Stimulated activated naive CD8-positive, alpha-beta T cell treated with anti-CD3 and anti-CD28 coated beads, Interleukin-15, amount 100 ng/mL, for 72 hours (primary cell): ENCODE measurements at regions not wholly inside any gene's neighbourhood (a gene's known extent, or its start where the extent isn't known, plus 50 kb on each side); places are given as distances from the start of the nearest gene placed in this dataset.

ENCODE experiments used
- ATAC-seq: fragments of 150-1000 bp; cut with Tn5 transposase; 2 replicates; pipeline ENCODE4 v1.10.0; 2021; ENCODE audit warnings: mild to moderate bottlenecking, moderate library complexity
- DNase-seq, 2 donors: peaks; one replicate each; pipeline ENCODE4 v3.0.0; 2021 to 2022
- H3K27ac Mint-ChIP-seq, 2 donors: one replicate each; pipeline ENCODE4 v1.8.0; 2022; ENCODE audit warnings: mild to moderate bottlenecking in 2 of 2, mixed read lengths in 2 of 2, moderate library complexity in 2 of 2
- H3K27me3 Mint-ChIP-seq: one replicate; pipeline ENCODE4 v1.8.0; 2022; ENCODE audit warnings: mixed read lengths
- H3K4me1 Mint-ChIP-seq: one replicate; pipeline ENCODE4 v1.8.0; 2022; ENCODE audit warnings: mild to moderate bottlenecking, mixed read lengths
- H3K4me3 Mint-ChIP-seq, 2 donors: one replicate each; pipeline ENCODE4 v1.8.0; 2022; ENCODE audit warnings: mild to moderate bottlenecking in 2 of 2, mixed read lengths in 2 of 2, moderate library complexity in 1 of 2
- H3K9me3 Mint-ChIP-seq, 2 donors: one replicate each; pipeline ENCODE4 v1.8.0; 2022; ENCODE audit warnings: mixed read lengths in 2 of 2

DNA sequence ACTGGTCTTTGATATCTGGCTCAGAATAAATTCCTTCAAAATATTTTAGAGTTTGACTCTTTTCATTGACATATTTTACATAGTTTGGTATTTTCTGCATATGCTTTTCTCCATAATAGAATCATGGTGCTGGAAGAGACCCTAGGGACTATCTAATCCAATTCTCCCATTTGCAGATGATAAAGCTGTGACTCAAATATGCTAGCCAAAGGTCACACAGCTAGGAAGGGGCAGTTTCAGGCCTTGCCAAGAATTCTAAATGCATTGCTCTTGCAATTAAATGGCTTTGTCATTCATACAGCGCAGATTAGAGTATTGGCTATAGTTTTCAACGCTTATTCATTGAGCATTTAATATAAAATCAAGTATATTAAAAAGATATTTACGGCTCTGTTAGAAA lies 374.1 kb upstream of the RASGEF1B start:
- DNase-seq = no peak
- no peak for ATAC-seq
- Mint-ChIP-seq H3K9me3 (no peaks in the 10 kb centered on the region), H3K27ac (no peak overlapping the region), H3K27me3 (no peaks in the 10 kb centered on the region), H3K4me3 (no peak overlapping the region), H3K4me1 (no peaks in the 10 kb centered on the region)

GRCh38 chr4:81845273-81845672 lies 373.6 kb upstream of the RASGEF1B start:
- H3K27ac Mint-ChIP-seq = no peak overlapping the region
- no peaks in the 10 kb centered on the region for H3K4me1 Mint-ChIP-seq
- no peaks in the 10 kb centered on the region for H3K27me3 Mint-ChIP-seq
- ATAC-seq = no peak
- no peak overlapping the region for H3K4me3 Mint-ChIP-seq
- H3K9me3 Mint-ChIP-seq = no peaks in the 10 kb centered on the region
- DNase-seq = no peak

- H3K4me3 Mint-ChIP-seq = no peak overlapping the region
- DNase-seq (peak; percentile 62 to 76), ATAC-seq (peak; percentile 94)
- no peak overlapping the region for H3K27ac Mint-ChIP-seq
- H3K27me3 Mint-ChIP-seq = no peaks in the 10 kb centered on the region
- H3K4me1 Mint-ChIP-seq = peaks cover 5% of the 10 kb centered on the region
- H3K9me3 Mint-ChIP-seq = no peaks in the 10 kb centered on the region
Measured at GRCh38 chr4:81844717-81845116, 373.0 kb upstream of the RASGEF1B start.

GRCh38 chr4:81839347-81840042 lies 367.8 kb upstream of the RASGEF1B start:
- ATAC-seq (peak; percentile 75), DNase-seq (no peak)
- peak overlapping the region in 1 of 2 donors; percentile 35 for H3K4me3 Mint-ChIP-seq
- no peaks in the 10 kb centered on the region for H3K9me3 Mint-ChIP-seq
- no peaks in the 10 kb centered on the region for H3K27me3 Mint-ChIP-seq
- H3K4me1 Mint-ChIP-seq = peaks cover 18% of the 10 kb centered on the region
- no peak overlapping the region for H3K27ac Mint-ChIP-seq

DNA sequence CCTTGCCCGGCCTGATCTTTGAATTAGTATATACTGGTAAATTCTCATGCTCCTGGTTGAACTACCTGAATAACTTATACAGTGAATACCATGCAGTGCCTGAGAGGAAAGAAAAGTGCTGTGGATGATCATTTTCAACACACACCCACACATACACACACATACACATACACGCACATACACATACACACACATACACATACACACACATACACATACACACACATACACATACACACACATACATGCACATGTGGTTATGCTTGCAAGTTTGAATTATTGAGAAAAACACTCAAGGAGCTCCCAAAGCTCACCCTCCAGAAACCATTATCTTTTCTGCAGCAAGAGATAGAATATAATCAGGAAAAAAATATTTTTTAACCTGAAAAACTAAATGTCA lies 366.9 kb upstream of the RASGEF1B start:
- no peak for ATAC-seq
- H3K4me1 Mint-ChIP-seq = peaks cover 18% of the 10 kb centered on the region
- DNase-seq = no peak
- no peak overlapping the region for H3K27ac Mint-ChIP-seq
- H3K27me3 Mint-ChIP-seq = no peaks in the 10 kb centered on the region
- H3K4me3 Mint-ChIP-seq = no peak overlapping the region
- no peaks in the 10 kb centered on the region for H3K9me3 Mint-ChIP-seq

DNA sequence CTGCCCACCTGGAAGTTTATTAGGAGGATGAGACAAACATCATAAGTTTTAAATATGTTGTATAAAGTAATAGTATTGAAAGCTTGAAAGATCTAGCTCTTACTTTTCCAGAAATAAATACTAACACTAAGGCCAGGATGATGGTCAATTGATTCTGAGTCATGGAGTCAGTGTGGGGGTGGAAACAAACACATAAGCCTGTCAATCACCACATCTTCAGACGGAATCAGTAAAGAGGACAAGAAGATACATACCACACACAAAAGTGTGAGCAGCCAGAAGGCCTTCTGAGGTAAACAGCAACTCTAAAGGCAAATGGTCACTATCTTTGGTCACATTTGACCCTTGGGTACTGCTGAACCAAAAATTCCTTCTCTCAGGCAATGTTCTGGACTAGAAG lies 365.0 kb upstream of the RASGEF1B start:
- no peaks in the 10 kb centered on the region for H3K27me3 Mint-ChIP-seq
- peaks cover 18% of the 10 kb centered on the region for H3K4me1 Mint-ChIP-seq
- no peak overlapping the region for H3K4me3 Mint-ChIP-seq
- DNase-seq (no peak), ATAC-seq (no peak)
- no peak overlapping the region for H3K27ac Mint-ChIP-seq
- H3K9me3 Mint-ChIP-seq = no peaks in the 10 kb centered on the region

- DNase-seq (no peak), ATAC-seq (no peak)
- H3K4me3 Mint-ChIP-seq = no peak overlapping the region
- peaks cover 7% of the 10 kb centered on the region for H3K4me1 Mint-ChIP-seq
- no peak overlapping the region for H3K27ac Mint-ChIP-seq
- no peaks in the 10 kb centered on the region for H3K27me3 Mint-ChIP-seq
- peaks cover 0 to 3% of the 10 kb centered on the region in 2 donors for H3K9me3 Mint-ChIP-seq
Measured at GRCh38 chr4:81833576-81833975, 361.9 kb upstream of the RASGEF1B start.

DNA sequence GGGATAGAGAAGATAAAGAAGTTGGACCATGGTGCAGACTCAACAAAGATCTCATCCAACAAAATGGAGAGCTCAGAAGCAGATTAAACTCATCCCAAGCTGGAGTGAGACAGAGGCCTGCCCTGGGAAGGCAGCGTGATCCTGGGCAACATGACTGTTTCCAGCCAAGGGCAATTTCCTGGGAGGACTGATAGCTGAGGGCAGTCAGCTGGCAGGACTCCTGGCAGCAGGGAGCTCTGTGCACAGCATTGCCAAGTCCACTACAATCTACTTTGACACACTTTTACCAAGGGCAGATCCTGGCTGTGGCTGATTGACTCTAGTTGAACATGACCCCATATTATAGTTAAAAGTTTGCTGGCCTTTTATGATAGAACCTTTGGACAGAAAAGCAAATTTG lies 357.3 kb upstream of the RASGEF1B start:
- DNase-seq (no peak), ATAC-seq (no peak)
- H3K27me3 Mint-ChIP-seq = no peaks in the 10 kb centered on the region
- peaks cover 27% of the 10 kb centered on the region for H3K4me1 Mint-ChIP-seq
- no peak overlapping the region for H3K27ac Mint-ChIP-seq
- no peak overlapping the region for H3K4me3 Mint-ChIP-seq
- H3K9me3 Mint-ChIP-seq = peaks cover 0 to 5% of the 10 kb centered on the region in 2 donors

- peak; percentile 97 for ATAC-seq
- Mint-ChIP-seq H3K4me1 (peaks cover 27% of the 10 kb centered on the region), H3K27ac (peak overlapping the region; percentile 20 to 52)
Measured at GRCh38 chr4:81827577-81828202, 356.0 kb upstream of the RASGEF1B start.

DNA sequence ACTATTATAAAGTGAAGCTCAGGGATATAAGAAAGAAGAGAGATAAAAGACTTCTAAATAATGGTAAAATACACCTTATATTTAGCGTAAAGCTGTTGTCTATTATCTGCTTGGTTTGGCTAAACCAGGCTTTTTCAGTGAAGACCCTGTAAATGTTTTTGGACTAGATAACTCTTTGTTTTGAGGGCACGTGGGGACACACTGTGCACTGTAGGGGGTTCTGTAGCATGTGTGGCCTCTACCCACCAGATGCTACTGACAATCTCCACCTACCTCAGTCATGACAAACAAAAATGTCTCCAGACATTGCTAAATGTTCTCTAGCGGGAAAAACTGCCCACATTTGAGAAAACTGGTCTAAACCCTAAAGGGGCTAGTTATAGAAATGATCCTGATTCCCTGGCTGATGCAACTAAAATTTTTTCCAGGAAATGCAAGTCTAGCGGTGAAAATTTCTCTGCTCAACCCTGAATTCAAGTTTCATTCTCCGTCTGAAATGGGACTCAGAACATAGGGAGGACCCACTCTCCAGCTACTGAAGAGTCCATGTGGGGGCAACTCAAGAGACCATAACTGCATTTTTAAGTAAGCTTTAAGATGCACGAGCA lies 355.2 kb upstream of the RASGEF1B start:
- no peak overlapping the region for H3K4me3 Mint-ChIP-seq
- peak overlapping the region in 1 of 2 donors; percentile 52 for H3K27ac Mint-ChIP-seq
- no peaks in the 10 kb centered on the region for H3K27me3 Mint-ChIP-seq
- ATAC-seq = no peak
- H3K9me3 Mint-ChIP-seq = peaks cover 0 to 5% of the 10 kb centered on the region in 2 donors
- H3K4me1 Mint-ChIP-seq = peaks cover 27% of the 10 kb centered on the region
- DNase-seq = no peak

More at GRCh38 chr4:81827577-81828202, 356.0 kb upstream of the RASGEF1B start:
- no peaks in the 10 kb centered on the region for H3K27me3 Mint-ChIP-seq
- peak overlapping the region in 1 of 2 donors; percentile 7 for H3K4me3 Mint-ChIP-seq
- peak; percentile 20 to 58 for DNase-seq
- peaks cover 0 to 5% of the 10 kb centered on the region in 2 donors for H3K9me3 Mint-ChIP-seq

DNA sequence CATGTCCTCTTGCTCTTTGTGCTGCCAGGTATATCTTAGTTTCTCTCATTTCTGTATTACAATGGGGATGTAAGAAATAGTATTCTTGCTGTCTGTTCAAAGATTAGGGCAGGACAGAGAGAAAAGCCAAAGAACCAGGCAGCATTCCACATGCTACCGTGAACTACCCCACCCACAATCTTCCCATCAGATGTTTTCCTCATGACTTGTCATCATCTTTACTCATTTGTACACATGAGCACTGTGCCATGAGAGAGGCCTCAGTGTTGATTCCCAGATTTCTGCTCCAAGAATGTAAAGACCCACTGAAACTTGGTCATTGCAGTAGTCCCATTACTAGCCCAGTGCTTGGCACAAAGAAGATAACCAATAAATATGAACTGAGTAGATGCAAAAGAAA lies 354.6 kb upstream of the RASGEF1B start:
- ATAC-seq (no peak), DNase-seq (no peak)
- H3K27ac Mint-ChIP-seq = peak overlapping the region in 1 of 2 donors; percentile 88
- peaks cover 27% of the 10 kb centered on the region for H3K4me1 Mint-ChIP-seq
- no peak overlapping the region for H3K4me3 Mint-ChIP-seq
- H3K9me3 Mint-ChIP-seq = peaks cover 0 to 5% of the 10 kb centered on the region in 2 donors
- H3K27me3 Mint-ChIP-seq = peaks cover under 1% of the 10 kb centered on the region

DNA sequence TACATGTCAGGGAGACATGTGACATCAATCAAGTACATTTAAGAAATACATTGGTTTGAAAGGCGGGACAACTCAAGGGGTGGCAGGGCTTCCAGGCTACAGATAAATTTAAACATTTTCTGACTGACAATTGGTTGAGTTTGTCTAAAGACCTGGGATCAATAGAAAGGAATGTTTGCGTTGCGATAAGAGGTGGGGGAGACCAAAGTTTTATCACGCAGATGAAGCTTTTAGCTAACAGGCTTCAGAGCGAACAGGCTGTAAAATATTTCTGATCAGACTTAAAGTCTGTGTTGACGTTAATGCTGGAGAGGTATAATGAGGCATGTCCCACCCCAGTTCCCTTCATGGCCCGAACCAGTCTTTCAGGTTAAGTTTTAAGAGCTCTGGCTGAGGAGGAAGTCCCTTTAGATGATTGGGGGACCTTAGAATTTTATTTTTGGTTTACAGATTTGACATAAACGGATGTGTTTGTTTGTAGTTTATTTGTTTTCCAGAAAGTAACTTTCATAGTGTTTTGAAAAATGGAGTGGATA lies 346.7 kb upstream of the RASGEF1B start:
- Mint-ChIP-seq H3K9me3 (no peaks in the 10 kb centered on the region), H3K4me3 (no peak overlapping the region), H3K27ac (no peak overlapping the region), H3K4me1 (no peaks in the 10 kb centered on the region), H3K27me3 (peaks cover 21% of the 10 kb centered on the region)
- no peak for ATAC-seq
- DNase-seq = no peak

DNA sequence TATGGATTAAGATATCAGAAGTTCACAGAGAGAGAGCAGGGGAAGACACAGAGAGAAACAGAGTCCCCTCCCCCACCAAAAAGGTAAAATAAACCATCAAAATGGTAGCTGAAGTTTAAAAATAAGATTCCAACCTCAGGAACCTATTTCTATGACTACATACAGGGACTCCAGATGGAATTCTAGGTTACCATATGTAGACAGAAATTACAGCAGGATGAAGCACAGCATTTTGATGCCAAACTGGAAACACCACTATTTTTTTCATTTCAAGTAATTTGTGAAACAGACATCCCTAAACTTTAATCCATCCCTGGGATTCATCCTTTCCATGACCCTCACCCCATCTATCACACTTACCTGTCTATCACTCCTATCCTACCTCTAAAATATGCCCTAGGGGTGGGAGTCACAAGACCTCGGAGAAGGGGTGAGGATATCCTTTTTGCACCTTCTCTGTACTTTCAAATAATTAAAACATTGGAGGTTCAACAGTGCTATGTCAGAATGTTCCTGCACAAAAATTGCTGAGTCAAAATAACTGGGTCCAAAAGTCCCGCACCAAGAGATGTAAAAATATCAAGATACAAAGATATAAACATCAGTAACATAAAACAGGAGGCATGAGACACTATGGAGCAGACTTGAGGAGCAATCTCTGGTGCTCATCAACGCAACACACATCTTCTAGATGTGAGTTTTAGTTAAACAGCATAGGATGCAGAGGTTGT lies 344.5 kb upstream of the RASGEF1B start:
- Mint-ChIP-seq H3K27me3 (peaks cover 24% of the 10 kb centered on the region), H3K4me3 (no peak overlapping the region), H3K4me1 (no peaks in the 10 kb centered on the region), H3K9me3 (no peaks in the 10 kb centered on the region), H3K27ac (no peak overlapping the region)
- ATAC-seq (no peak), DNase-seq (no peak)

DNA sequence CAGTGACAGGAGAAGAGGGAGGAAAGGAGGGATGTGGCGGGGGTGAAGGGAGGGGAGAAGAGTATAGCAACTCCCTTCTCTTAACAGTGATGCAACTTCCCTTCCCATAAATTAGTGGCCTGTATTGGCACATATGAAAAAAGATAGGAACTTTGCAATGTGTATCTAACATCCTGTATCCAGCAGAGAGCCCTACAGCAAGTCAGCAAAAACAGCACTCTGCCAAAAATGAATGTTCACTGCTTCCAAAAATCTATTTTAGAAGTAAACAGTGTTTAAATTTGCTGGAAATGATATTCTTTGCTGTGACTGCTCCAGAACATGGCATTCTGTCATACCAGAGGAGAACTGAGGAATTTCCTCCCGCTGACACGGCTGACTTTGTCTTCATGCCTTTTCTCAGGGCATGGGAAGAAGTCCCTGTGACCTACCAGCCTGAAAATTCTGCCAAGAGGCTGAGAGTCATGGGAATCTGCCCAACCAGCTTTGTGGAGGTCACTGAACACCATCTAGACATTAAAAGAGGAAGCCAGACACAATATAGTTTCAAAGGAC lies 343.4 kb upstream of the RASGEF1B start:
- DNase-seq (no peak), ATAC-seq (no peak)
- Mint-ChIP-seq H3K4me3 (no peak overlapping the region), H3K9me3 (no peaks in the 10 kb centered on the region), H3K27me3 (peaks cover 13% of the 10 kb centered on the region), H3K27ac (peak overlapping the region in 1 of 2 donors; percentile 43), H3K4me1 (no peaks in the 10 kb centered on the region)

DNA sequence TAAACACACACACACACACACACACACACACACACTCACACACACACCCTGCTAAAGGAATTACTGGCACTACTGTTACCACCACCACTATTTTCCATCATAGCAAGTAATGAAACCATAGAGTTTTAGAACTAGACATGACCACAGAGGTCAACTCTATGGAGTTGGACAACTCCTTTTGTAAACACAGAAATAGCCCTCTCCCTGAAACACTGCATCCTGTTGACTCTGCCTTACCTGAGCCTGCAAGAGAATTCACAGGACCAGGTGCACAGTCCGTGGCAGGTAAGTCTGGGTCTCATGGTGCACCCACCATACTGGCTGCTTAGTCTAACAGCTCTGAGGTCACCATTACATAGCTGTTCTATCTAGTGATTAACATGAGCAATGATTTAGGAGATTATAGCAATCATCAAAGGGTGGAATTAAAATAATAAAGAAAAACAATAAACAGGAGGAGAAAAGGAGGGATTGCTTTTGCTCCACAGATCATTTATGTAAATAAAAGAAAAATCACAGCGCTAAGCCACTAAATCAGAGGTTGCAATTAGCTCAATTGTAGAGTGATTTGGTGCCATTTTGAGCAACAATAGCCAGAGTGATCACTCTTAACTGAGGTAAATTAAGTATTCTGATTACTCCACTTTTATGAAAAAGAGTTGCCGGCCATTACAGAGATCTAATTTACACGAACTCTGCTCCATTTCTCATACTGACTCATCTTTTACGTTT lies 340.0 kb upstream of the RASGEF1B start:
- DNase-seq = no peak
- Mint-ChIP-seq H3K9me3 (no peaks in the 10 kb centered on the region), H3K27me3 (peaks cover 11% of the 10 kb centered on the region), H3K4me3 (no peak overlapping the region), H3K27ac (no peak overlapping the region), H3K4me1 (no peaks in the 10 kb centered on the region)
- ATAC-seq = no peak
